ENCODE measurements at regions not wholly inside any gene's neighbourhood (a gene's known extent, or its start where the extent isn't known, plus 50 kb on each side); places are given as distances from the start of the nearest gene placed in this dataset.
"Not testable (repeated sequence)": the region's sequence is repeated elsewhere in the genome, so short reads cannot be mapped to it uniquely, and the experiment has no call there.

- DNase-seq (ENCODE audit: low read depth), result no peak
These were observed 1658.2 kb upstream of the PIK3C3 start for GRCh38 chr18:40296717-40297413.

- no peak for DNase-seq (ENCODE audit: low read depth)
These were observed 1661.9 kb upstream of the PIK3C3 start for GRCh38 chr18:40292985-40293710.

- no peak for DNase-seq (ENCODE audit: low read depth)
These were observed 1671.5 kb upstream of the PIK3C3 start for GRCh38 chr18:40283560-40283959.

- not testable (repeated sequence) for DNase-seq (ENCODE audit: low read depth)
These were observed 1673.7 kb upstream of the PIK3C3 start for GRCh38 chr18:40281356-40281755.

- DNase-seq (ENCODE audit: low read depth), result no peak
These were observed 1680.3 kb upstream of the PIK3C3 start for GRCh38 chr18:40274618-40275196.

GRCh38 chr18:40272630-40273231 is 1682.3 kb upstream of the PIK3C3 start:
- no peak for DNase-seq (ENCODE audit: low read depth)

- no peak for DNase-seq (ENCODE audit: low read depth)
These were observed 1695.8 kb upstream of the PIK3C3 start for GRCh38 chr18:40259115-40259835.

- DNase-seq (ENCODE audit: low read depth), result no peak
These were observed 1696.7 kb upstream of the PIK3C3 start for GRCh38 chr18:40258311-40258710.

GRCh38 chr18:40250236-40250635 is 1704.8 kb upstream of the PIK3C3 start:
- no peak for DNase-seq (ENCODE audit: low read depth)

- DNase-seq (ENCODE audit: low read depth), result peak; percentile 0
These were observed 1705.5 kb upstream of the PIK3C3 start for GRCh38 chr18:40249390-40250080.

- DNase-seq (ENCODE audit: low read depth), result not testable (repeated sequence)
These were observed 1709.4 kb upstream of the PIK3C3 start for GRCh38 chr18:40245612-40246011.

- DNase-seq (ENCODE audit: low read depth), result no peak
These were observed 1711.4 kb upstream of the PIK3C3 start for GRCh38 chr18:40243607-40244006.

GRCh38 chr18:40235836-40236235 is 1719.2 kb upstream of the PIK3C3 start:
- no peak for DNase-seq (ENCODE audit: low read depth)

GRCh38 chr18:40235323-40235722 is 1719.7 kb upstream of the PIK3C3 start:
- DNase-seq (ENCODE audit: low read depth), result no peak

- DNase-seq (ENCODE audit: low read depth), result no peak
These were observed 1721.0 kb upstream of the PIK3C3 start for GRCh38 chr18:40233931-40234616.

- DNase-seq (ENCODE audit: low read depth), result no peak
These were observed 1732.3 kb upstream of the PIK3C3 start for GRCh38 chr18:40222776-40223175.

GRCh38 chr18:40216856-40217255 is 1738.2 kb upstream of the PIK3C3 start:
- DNase-seq (ENCODE audit: low read depth), result no peak

GRCh38 chr18:40215979-40216378 is 1739.1 kb upstream of the PIK3C3 start:
- DNase-seq (ENCODE audit: low read depth), result no peak

GRCh38 chr18:40210696-40211095 is 1744.3 kb upstream of the PIK3C3 start:
- no peak for DNase-seq (ENCODE audit: low read depth)

GRCh38 chr18:40208958-40209357 is 1746.1 kb upstream of the PIK3C3 start:
- no peak for DNase-seq (ENCODE audit: low read depth)

- DNase-seq (ENCODE audit: low read depth), result no peak
These were observed 1757.3 kb upstream of the PIK3C3 start for GRCh38 chr18:40197711-40198110.

Data from LHCN-M2 (cell line).